Mesendoderm (in vitro differentiated cells): ENCODE measurements at regions not wholly inside any gene's neighbourhood (a gene's known extent, or its start where the extent isn't known, plus 50 kb on each side); places are given as distances from the start of the nearest gene placed in this dataset.
"Not testable (repeated sequence)": the region's sequence is repeated elsewhere in the genome, so short reads cannot be mapped to it uniquely, and the experiment has no call there.

Experiments
- DNase-seq: peaks from one replicate; pipeline ENCODE4 v3.0.0; 2013
- H2AK5ac ChIP-seq: 2 replicates; pipeline ENCODE4 v1.6.1; 2013; ENCODE audit warnings: low read length, inconsistent platforms
- H2BK120ac ChIP-seq: 2 replicates; pipeline ENCODE4 v1.6.1; 2013; ENCODE audit warnings: low read depth, mild to moderate bottlenecking, low read length, moderate library complexity, mixed read lengths
- H2BK15ac ChIP-seq: replicated peaks from 2 replicates; pipeline ENCODE4 v1.6.1; 2013; ENCODE audit warnings: low read depth, mild to moderate bottlenecking, moderate library complexity
- H2BK5ac ChIP-seq: 2 replicates; pipeline ENCODE4 v1.6.1; 2013; ENCODE audit warnings: low read length, inconsistent platforms
- H3K18ac ChIP-seq: 2 replicates; pipeline ENCODE4 v1.6.1; 2013; ENCODE audit warnings: mild to moderate bottlenecking, low read length, mixed read lengths
- H3K23ac ChIP-seq: one replicate; pipeline ENCODE4 v1.6.1; 2013; ENCODE audit warnings: low read length
- H3K27ac ChIP-seq: 2 replicates; pipeline ENCODE4 v1.5.1; 2013; ENCODE audit warnings: low read depth, mild to moderate bottlenecking, inconsistent platforms, low read length, moderate library complexity
- H3K27me3 ChIP-seq: 2 replicates; pipeline ENCODE4 v1.6.1; 2013; ENCODE audit warnings: low read length, control low read depth, mild to moderate bottlenecking, inconsistent platforms; ENCODE audit not compliant: insufficient read depth, poor library complexity
- H3K36me3 ChIP-seq: 2 replicates; pipeline ENCODE4 v1.6.1; 2013; ENCODE audit warnings: low read length, inconsistent platforms; ENCODE audit not compliant: control insufficient read depth, insufficient read depth
- H3K4ac ChIP-seq: one replicate; pipeline ENCODE4 v1.6.1; 2013; ENCODE audit warnings: low read depth, mild to moderate bottlenecking, low read length, moderate library complexity
- H3K4me1 ChIP-seq: 2 replicates; pipeline ENCODE4 v1.6.1; 2013; ENCODE audit warnings: low read depth, low read length, inconsistent platforms; ENCODE audit not compliant: control insufficient read depth
- H3K4me2 ChIP-seq: 2 replicates; pipeline ENCODE4 v1.6.1; 2013; ENCODE audit warnings: low read length
- H3K4me3 ChIP-seq: 2 replicates; pipeline ENCODE4 v1.5.1; 2013; ENCODE audit warnings: mild to moderate bottlenecking, low read length
- H3K56ac ChIP-seq: one replicate; pipeline ENCODE4 v1.6.1; 2013; ENCODE audit warnings: low read length
- H3K79me1 ChIP-seq: 2 replicates; pipeline ENCODE4 v1.6.1; 2013; ENCODE audit warnings: low read length, inconsistent platforms
- H3K79me2 ChIP-seq: 2 replicates; pipeline ENCODE4 v1.6.1; 2013; ENCODE audit warnings: mild to moderate bottlenecking, low read length; ENCODE audit not compliant: control insufficient read depth, insufficient read depth
- H3K9ac ChIP-seq: 2 replicates; pipeline ENCODE4 v1.6.1; 2013; ENCODE audit warnings: low read length, inconsistent platforms
- H4K5ac ChIP-seq: one replicate; pipeline ENCODE4 v1.6.1; 2013; ENCODE audit warnings: low read length
- H4K8ac ChIP-seq: one replicate; pipeline ENCODE4 v1.6.1; 2013; ENCODE audit warnings: low read depth, mild to moderate bottlenecking, control low read depth, low read length, moderate library complexity
- WGBS: extraction: QIAGEN DNeasy Blood & Tissue Kit; methylation state at CpG from one replicate; pipeline ENCODE4 v1.1.7; 2013; ENCODE audit warnings: low lambda C conversion rate, missing lambda C conversion rate; ENCODE audit not compliant: insufficient coverage; ENCODE audit errors: extremely low coverage; 5-methylcytosine and 5-hydroxymethylcytosine counted together

DNA sequence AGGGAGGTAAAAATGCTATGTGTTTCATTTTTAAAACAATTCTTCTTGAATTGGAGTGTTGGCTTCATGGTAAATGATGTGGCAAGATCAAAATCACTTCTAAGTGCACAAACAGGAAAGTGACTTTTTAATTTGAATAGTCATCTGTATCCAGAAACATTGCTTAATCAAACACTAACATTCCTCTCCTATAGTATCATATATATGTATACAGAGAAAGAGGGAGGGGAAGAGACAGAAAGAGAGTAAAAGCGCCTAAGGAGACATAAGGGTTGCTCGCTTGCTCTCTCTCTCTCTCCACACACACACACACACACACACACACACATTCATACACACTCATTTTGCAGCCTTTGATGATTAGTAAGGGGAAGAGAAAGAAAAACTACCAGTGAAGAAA, 95.4 kb upstream of the PRDM9 start:
- Histone ChIP-seq H2BK120ac (no peak overlapping the region), H4K5ac (no peak overlapping the region), H3K4me1 (no peaks in the 10 kb centered on the region), H3K27me3 (no peaks in the 10 kb centered on the region), H4K8ac (no peak overlapping the region), H3K23ac (no peak overlapping the region), H3K56ac (no peak overlapping the region), H2BK15ac (no peak overlapping the region), H3K9ac (no peak overlapping the region), H3K4me3 (no peak overlapping the region), H2BK5ac (no peak overlapping the region), H3K36me3 (no peaks in the 10 kb centered on the region), H3K18ac (no peak overlapping the region), H3K79me2 (no peaks in the 10 kb centered on the region), H3K4ac (no peak overlapping the region), H3K4me2 (no peak overlapping the region), H3K79me1 (no peaks in the 10 kb centered on the region), H3K27ac (no peak overlapping the region), H2AK5ac (no peak overlapping the region)
- no CpG with 5 or more reads among the region's 2 CpGs for WGBS
- no peak for DNase-seq

DNA sequence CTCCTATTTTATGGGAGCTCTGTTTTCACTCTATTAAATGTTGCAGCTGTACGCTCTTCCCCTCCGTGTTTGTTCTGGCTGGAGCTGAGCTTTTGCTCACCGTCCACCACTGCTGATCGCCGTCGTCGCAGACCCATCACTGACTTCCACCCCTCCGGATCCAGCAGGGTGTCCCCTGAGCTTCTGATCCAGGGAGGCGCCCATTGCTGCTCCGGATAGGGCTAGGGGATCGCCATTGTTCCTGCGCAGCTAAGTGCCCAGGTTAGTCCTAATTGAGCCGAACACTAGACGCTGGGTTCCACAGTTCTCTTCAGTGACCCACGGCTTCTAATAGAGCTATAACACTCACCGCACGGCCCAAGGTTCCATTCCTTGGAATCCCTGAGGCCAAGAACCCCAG, 96.2 kb upstream of the PRDM9 start:
- Histone ChIP-seq H3K23ac (no peak overlapping the region), H3K4ac (no peak overlapping the region), H3K4me3 (no peak overlapping the region), H2BK5ac (no peak overlapping the region), H3K36me3 (no peaks in the 10 kb centered on the region), H2BK120ac (no peak overlapping the region), H3K18ac (no peak overlapping the region), H4K5ac (no peak overlapping the region), H2AK5ac (no peak overlapping the region), H4K8ac (no peak overlapping the region), H3K4me1 (no peaks in the 10 kb centered on the region), H3K79me1 (no peaks in the 10 kb centered on the region), H3K27ac (no peak overlapping the region), H3K56ac (no peak overlapping the region), H3K9ac (no peak overlapping the region), H2BK15ac (no peak overlapping the region), H3K27me3 (no peaks in the 10 kb centered on the region), H3K4me2 (no peak overlapping the region), H3K79me2 (no peaks in the 10 kb centered on the region)
- WGBS: no CpG with 5 or more reads among the region's 17 CpGs
- DNase-seq: no peak

GRCh38 chr5:23410775-23411174, 96.6 kb upstream of the PRDM9 start:
- H3K56ac ChIP-seq, H3K79me2 ChIP-seq, H4K5ac ChIP-seq, H3K9ac ChIP-seq, H3K4ac ChIP-seq, H3K23ac ChIP-seq, H3K18ac ChIP-seq, H3K4me2 ChIP-seq, H3K27ac ChIP-seq, H3K27me3 ChIP-seq, H3K4me1 ChIP-seq, H2AK5ac ChIP-seq, H3K79me1 ChIP-seq, H3K4me3 ChIP-seq, DNase-seq, H4K8ac ChIP-seq, H2BK15ac ChIP-seq, H2BK5ac ChIP-seq, H2BK120ac ChIP-seq, H3K36me3 ChIP-seq: not testable (repeated sequence)
- WGBS: no CpG with 5 or more reads among the region's 5 CpGs

GRCh38 chr5:23405316-23406068, 101.9 kb upstream of the PRDM9 start:
- H3K9ac ChIP-seq: no peak overlapping the region

DNA sequence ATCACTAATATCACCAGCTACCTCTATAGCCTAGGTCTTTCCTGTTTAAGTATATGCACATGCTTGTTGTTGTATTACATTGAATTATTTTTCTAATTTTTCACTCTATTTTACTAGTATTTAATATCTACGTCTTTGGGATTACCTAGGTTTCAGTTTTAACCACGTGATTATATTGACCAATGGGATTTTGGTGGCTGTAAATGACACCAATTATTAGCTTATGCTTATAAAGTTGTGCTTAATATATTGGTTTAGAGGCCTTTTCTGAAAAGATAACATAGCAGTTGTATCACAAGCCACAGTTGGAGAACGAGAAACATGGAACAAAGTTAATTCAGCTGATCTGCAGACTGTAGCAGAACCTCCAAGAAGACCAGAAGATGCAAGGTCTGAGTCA, 104.8 kb upstream of the PRDM9 start:
- H3K27ac ChIP-seq: no peak overlapping the region
- H3K27me3 ChIP-seq: no peaks in the 10 kb centered on the region
- H2BK5ac ChIP-seq: no peak overlapping the region
- H3K56ac ChIP-seq: no peak overlapping the region
- H3K23ac ChIP-seq: no peak overlapping the region
- H3K18ac ChIP-seq: no peak overlapping the region
- no peak overlapping the region for H3K4me2 ChIP-seq
- no peaks in the 10 kb centered on the region for H3K4me1 ChIP-seq
- no peak overlapping the region for H2BK120ac ChIP-seq
- H3K79me2 ChIP-seq: no peaks in the 10 kb centered on the region
- no peaks in the 10 kb centered on the region for H3K36me3 ChIP-seq
- H2BK15ac ChIP-seq: no peak overlapping the region
- no peak overlapping the region for H3K4me3 ChIP-seq
- H3K9ac ChIP-seq: no peak overlapping the region
- H4K8ac ChIP-seq: no peak overlapping the region
- H3K79me1 ChIP-seq: no peaks in the 10 kb centered on the region
- no peak for DNase-seq
- no CpG with 5 or more reads among the region's 3 CpGs for WGBS
- no peak overlapping the region for H4K5ac ChIP-seq
- H3K4ac ChIP-seq: no peak overlapping the region
- H2AK5ac ChIP-seq: no peak overlapping the region

More at GRCh38 chr5:23405316-23406068, 101.9 kb upstream of the PRDM9 start:
- no peak overlapping the region for H3K18ac ChIP-seq
- H3K4ac ChIP-seq: no peak overlapping the region
- no peak overlapping the region for H4K5ac ChIP-seq
- H3K23ac ChIP-seq: no peak overlapping the region
- H2BK120ac ChIP-seq: no peak overlapping the region
- no peaks in the 10 kb centered on the region for H3K36me3 ChIP-seq
- no peak overlapping the region for H2BK5ac ChIP-seq
- no peaks in the 10 kb centered on the region for H3K27me3 ChIP-seq
- no peaks in the 10 kb centered on the region for H3K79me1 ChIP-seq
- no peak overlapping the region for H3K4me2 ChIP-seq
- H3K4me1 ChIP-seq: no peaks in the 10 kb centered on the region
- H2BK15ac ChIP-seq: no peak overlapping the region
- H3K79me2 ChIP-seq: no peaks in the 10 kb centered on the region
- H3K56ac ChIP-seq: no peak overlapping the region
- DNase-seq: no peak
- H2AK5ac ChIP-seq: no peak overlapping the region
- no peak overlapping the region for H3K4me3 ChIP-seq
- H3K27ac ChIP-seq: no peak overlapping the region
- no CpG with 5 or more reads among the region's 3 CpGs for WGBS
- no peak overlapping the region for H4K8ac ChIP-seq

DNA sequence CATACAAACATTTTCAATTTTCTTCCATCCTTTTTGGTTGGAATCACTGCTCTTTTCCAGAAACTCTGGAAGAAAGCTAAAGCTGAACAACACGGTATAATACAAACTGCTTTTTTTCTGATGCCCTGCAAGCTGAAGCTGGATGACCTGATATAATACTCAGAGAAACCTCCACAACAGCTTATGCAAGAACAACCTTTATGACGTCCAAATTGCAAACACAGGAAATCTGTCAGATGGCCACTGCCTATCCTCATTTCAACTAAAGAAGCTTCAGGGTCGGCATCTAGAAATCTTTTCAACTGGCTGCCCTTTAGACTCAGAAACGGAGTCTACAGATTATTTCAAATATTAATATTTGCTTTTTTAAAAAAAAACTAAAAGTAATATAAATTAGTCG, 106.5 kb upstream of the PRDM9 start:
- no peak overlapping the region for H3K23ac ChIP-seq
- no peaks in the 10 kb centered on the region for H3K36me3 ChIP-seq
- no peak overlapping the region for H2BK15ac ChIP-seq
- H2BK120ac ChIP-seq: no peak overlapping the region
- no peaks in the 10 kb centered on the region for H3K79me2 ChIP-seq
- H3K4me2 ChIP-seq: no peak overlapping the region
- no peak overlapping the region for H3K9ac ChIP-seq
- no peak overlapping the region for H3K56ac ChIP-seq
- H2AK5ac ChIP-seq: no peak overlapping the region
- H3K18ac ChIP-seq: no peak overlapping the region
- H2BK5ac ChIP-seq: no peak overlapping the region
- WGBS: no CpG with 5 or more reads among the region's 5 CpGs
- no peak overlapping the region for H3K27ac ChIP-seq
- H4K5ac ChIP-seq: no peak overlapping the region
- no peaks in the 10 kb centered on the region for H3K4me1 ChIP-seq
- H3K4ac ChIP-seq: no peak overlapping the region
- no peaks in the 10 kb centered on the region for H3K27me3 ChIP-seq
- DNase-seq: no peak
- H4K8ac ChIP-seq: no peak overlapping the region
- H3K79me1 ChIP-seq: no peaks in the 10 kb centered on the region
- no peak overlapping the region for H3K4me3 ChIP-seq
